ENCODE measurements at regions not wholly inside any gene's neighbourhood (a gene's known extent, or its start where the extent isn't known, plus 50 kb on each side); places are given as distances from the start of the nearest gene placed in this dataset.

DNA sequence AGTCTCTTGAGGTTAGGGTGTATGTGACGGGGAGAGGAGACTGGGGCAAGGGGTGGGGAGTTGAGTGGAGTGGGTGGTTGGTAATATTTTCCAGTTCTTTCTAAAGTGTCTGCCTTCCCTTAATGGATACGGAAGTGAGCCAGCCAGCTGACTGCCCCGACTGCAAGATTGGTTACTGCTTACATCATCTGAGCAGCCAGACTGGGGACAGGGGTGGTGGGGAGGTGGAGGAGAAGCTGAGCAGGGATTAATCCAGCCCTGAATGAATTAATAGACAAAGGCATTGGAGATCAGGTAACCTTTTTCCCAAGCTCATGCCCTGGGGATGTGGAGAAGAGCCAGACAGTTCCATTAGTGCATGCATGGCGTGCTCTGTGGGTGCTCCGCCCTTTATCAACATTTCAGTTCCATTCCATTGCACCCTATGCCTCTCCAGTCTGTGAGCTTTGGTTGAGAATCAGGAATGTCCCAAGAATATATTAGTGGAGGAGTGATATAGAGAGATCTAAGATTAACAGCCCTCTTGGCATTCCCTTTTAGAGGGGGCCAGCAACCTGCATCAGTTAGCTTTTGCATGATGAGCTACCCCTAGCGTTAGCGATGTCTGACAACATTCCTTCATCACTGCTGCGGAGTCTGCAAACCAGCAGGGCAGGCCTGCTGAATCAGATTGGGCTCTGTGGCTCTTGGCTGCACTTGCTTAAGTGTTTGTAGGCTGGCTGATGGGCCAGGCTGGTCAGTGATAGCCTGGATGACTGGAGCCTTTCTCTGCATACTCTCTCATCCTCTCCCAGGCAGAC is 67.4 kb downstream of the TNP1 start:
- intact Hi-C loops (cut with micrococcal nuclease; ENCODE audit: unreplicated experiment) = no loop called here
- no peak for TF ChIP-seq EZH2 (IDR thresholded peaks at IDR 0.05; ENCODE audit: borderline replicate concordance, low read depth, low read length, poor library complexity, severe bottlenecking)
- TF ChIP-seq, protein P1, sequence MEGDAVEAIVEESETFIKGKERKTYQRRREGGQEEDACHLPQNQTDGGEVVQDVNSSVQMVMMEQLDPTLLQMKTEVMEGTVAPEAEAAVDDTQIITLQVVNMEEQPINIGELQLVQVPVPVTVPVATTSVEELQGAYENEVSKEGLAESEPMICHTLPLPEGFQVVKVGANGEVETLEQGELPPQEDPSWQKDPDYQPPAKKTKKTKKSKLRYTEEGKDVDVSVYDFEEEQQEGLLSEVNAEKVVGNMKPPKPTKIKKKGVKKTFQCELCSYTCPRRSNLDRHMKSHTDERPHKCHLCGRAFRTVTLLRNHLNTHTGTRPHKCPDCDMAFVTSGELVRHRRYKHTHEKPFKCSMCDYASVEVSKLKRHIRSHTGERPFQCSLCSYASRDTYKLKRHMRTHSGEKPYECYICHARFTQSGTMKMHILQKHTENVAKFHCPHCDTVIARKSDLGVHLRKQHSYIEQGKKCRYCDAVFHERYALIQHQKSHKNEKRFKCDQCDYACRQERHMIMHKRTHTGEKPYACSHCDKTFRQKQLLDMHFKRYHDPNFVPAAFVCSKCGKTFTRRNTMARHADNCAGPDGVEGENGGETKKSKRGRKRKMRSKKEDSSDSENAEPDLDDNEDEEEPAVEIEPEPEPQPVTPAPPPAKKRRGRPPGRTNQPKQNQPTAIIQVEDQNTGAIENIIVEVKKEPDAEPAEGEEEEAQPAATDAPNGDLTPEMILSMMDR (conservative IDR thresholded peaks at IDR 0.05; ENCODE audit: low read depth, low read length) = no peak
- no peaks in the 10 kb centered on the region for H3K36me3 ChIP-seq (ENCODE audit: insufficient read depth, low read length, poor library complexity, severe bottlenecking)
- BruUV-seq (replicated peaks) = no TSS peak
- H3K9me3 ChIP-seq (ENCODE audit: low read depth, low read length, poor library complexity, severe bottlenecking) = no peaks in the 10 kb centered on the region
- H3K27me3 ChIP-seq (replicated peaks; ENCODE audit: insufficient read depth, low read depth, low read length, poor library complexity) = no peaks in the 10 kb centered on the region
- peak; percentile 38 for DNase-seq (ENCODE audit: low spot score)
- H3K27ac ChIP-seq (ENCODE audit: low read depth, low read length, poor library complexity, severe bottlenecking) = no peak overlapping the region
- ChIA-PET CTCF (no interaction called here), POLR2A (ENCODE audit: low non-redundant PET) (no interaction called here)
- H3K4me1 ChIP-seq (ENCODE audit: insufficient read depth, low read length, poor library complexity, severe bottlenecking) = no peaks in the 10 kb centered on the region
- H3K4me3 ChIP-seq (ENCODE audit: low read depth, low read length, poor library complexity, severe bottlenecking) = no peak overlapping the region

DNA sequence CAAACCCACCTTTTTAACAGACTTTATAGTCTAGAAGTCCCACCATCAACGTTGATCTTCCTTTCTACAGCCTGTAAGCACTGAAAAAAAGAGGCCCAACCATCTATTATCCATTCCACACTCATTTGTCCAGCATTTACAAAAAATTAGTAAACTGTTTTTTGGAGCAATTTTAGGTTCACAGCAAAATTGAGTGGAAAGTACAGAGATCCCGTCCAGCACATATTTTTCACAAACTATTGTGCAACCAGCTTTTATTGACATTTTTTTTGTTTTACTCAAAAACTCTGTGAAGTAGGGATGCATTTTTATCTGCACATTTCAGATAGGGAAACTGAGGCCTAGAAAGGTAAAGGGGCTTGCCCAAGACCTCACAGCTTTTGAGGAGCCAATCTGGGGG is 68.6 kb downstream of the TNP1 start:
- ChIA-PET POLR2A (ENCODE audit: low non-redundant PET) (no interaction called here), CTCF (no interaction called here)
- Histone ChIP-seq H3K36me3 (ENCODE audit: insufficient read depth, low read length, poor library complexity, severe bottlenecking) (no peaks in the 10 kb centered on the region), H3K9me3 (ENCODE audit: low read depth, low read length, poor library complexity, severe bottlenecking) (no peaks in the 10 kb centered on the region), H3K4me3 (ENCODE audit: low read depth, low read length, poor library complexity, severe bottlenecking) (no peak overlapping the region), H3K27ac (ENCODE audit: low read depth, low read length, poor library complexity, severe bottlenecking) (no peak overlapping the region), H3K4me1 (ENCODE audit: insufficient read depth, low read length, poor library complexity, severe bottlenecking) (no peaks in the 10 kb centered on the region), H3K27me3 (replicated peaks; ENCODE audit: insufficient read depth, low read depth, low read length, poor library complexity) (no peaks in the 10 kb centered on the region)
- intact Hi-C loops (cut with micrococcal nuclease; ENCODE audit: unreplicated experiment) = no loop called here
- BruUV-seq (replicated peaks) = no TSS peak
- TF ChIP-seq, protein P1 (conservative IDR thresholded peaks at IDR 0.05; ENCODE audit: low read depth, low read length) = no peak
- no peak for TF ChIP-seq EZH2 (IDR thresholded peaks at IDR 0.05; ENCODE audit: borderline replicate concordance, low read depth, low read length, poor library complexity, severe bottlenecking)
- DNase-seq (ENCODE audit: low spot score) = no peak

DNA sequence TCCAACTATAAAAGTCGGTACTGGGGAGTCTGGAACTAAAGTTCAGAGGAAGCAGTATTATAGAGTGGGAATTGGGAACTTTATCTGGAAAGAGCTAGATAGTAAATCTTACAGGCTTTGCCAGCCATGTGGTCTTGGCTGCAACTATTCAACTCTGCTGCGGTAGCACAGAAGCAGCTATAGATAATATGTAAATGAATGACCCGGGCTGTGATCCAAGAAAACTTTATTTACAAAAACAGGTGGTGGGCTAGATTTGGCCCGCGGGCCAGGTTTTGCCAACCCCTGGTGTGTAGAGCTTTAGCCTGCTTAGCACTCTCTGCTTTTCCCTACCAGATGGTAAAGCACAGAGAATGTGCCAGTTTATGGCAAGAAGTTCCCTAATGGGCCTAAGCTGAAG is 70.8 kb downstream of the TNP1 start:
- H3K9me3 ChIP-seq (ENCODE audit: low read depth, low read length, poor library complexity, severe bottlenecking) = no peaks in the 10 kb centered on the region
- no peaks in the 10 kb centered on the region for H3K27me3 ChIP-seq (replicated peaks; ENCODE audit: insufficient read depth, low read depth, low read length, poor library complexity)
- no peak overlapping the region for H3K4me3 ChIP-seq (ENCODE audit: low read depth, low read length, poor library complexity, severe bottlenecking)
- no peaks in the 10 kb centered on the region for H3K36me3 ChIP-seq (ENCODE audit: insufficient read depth, low read length, poor library complexity, severe bottlenecking)
- H3K4me1 ChIP-seq (ENCODE audit: insufficient read depth, low read length, poor library complexity, severe bottlenecking) = no peaks in the 10 kb centered on the region
- no TSS peak for BruUV-seq (replicated peaks)
- CTCF ChIA-PET = no interaction called here
- H3K27ac ChIP-seq (ENCODE audit: low read depth, low read length, poor library complexity, severe bottlenecking) = no peak overlapping the region
- TF ChIP-seq EZH2 (IDR thresholded peaks at IDR 0.05; ENCODE audit: borderline replicate concordance, low read depth, low read length, poor library complexity, severe bottlenecking) = no peak
- POLR2A ChIA-PET (ENCODE audit: low non-redundant PET) = no interaction called here
- DNase-seq (ENCODE audit: low spot score) = no peak
- intact Hi-C loops (cut with micrococcal nuclease; ENCODE audit: unreplicated experiment) = no loop called here

Measured in A673 (cell line).